BJ (cell line): ENCODE measurements at regions not wholly inside any gene's neighbourhood (a gene's known extent, or its start where the extent isn't known, plus 50 kb on each side); places are given as distances from the start of the nearest gene placed in this dataset.

Experiments
- CTCF ChIA-PET: fragments of 350-600 bp; formaldehyde crosslinking; extraction: SDS; loops from one replicate; lab custom pipeline; 2021; ENCODE audit warnings: antibody characterized with exemption, inconsistent platforms; lab: Yijun Ruan, JAX
- POLR2A ChIA-PET: fragments of 300-600 bp; sonication (Branson Sonifier 250); formaldehyde crosslinking; extraction: SDS; loops from one replicate; lab custom pipeline; 2021; ENCODE audit warnings: antibody characterized with exemption; lab: Charles Lee
- DNase-seq: peaks from one replicate; pipeline ENCODE4 v3.0.0-alpha.2; 2011; ENCODE audit warnings: low read depth
- H3K27me3 ChIP-seq: 2 replicates; pipeline ENCODE4 v1.6.0; 2011; ENCODE audit warnings: low read length; ENCODE audit not compliant: control insufficient read depth, insufficient read depth
- H3K36me3 ChIP-seq: 2 replicates; pipeline ENCODE4 v1.5.1; 2011; ENCODE audit warnings: low read length; ENCODE audit not compliant: control insufficient read depth, insufficient read depth
- H3K4me3 ChIP-seq: 2 replicates; pipeline ENCODE4 v1.5.1; 2011; ENCODE audit warnings: low read depth, mild to moderate bottlenecking, control low read depth, low read length
- CTCF ChIP-seq: IDR thresholded peaks from 2 replicates; pipeline ENCODE4 v1.5.1; 2011; ENCODE audit warnings: low read depth, mild to moderate bottlenecking, control low read depth, inconsistent platforms, low read length, moderate library complexity; ENCODE audit not compliant: insufficient read depth

GRCh38 chr1:193476748-193477147, 290.3 kb upstream of the B3GALT2 start:
- Histone ChIP-seq H3K4me3 (no peak overlapping the region), H3K36me3 (no peaks in the 10 kb centered on the region), H3K27me3 (no peaks in the 10 kb centered on the region)
- no peak for TF ChIP-seq CTCF
- ChIA-PET CTCF (no interaction called here), POLR2A (no interaction called here)
- no peak for DNase-seq

- ChIA-PET POLR2A (no interaction called here), CTCF (interaction anchor here (1.4 kb wide), 1 partner anchor 12 kb away, joined by 4 read pairs; no protein-coding TSS in a partner anchor)
- no peak for TF ChIP-seq CTCF
- Histone ChIP-seq H3K36me3 (no peaks in the 10 kb centered on the region), H3K4me3 (no peak overlapping the region), H3K27me3 (no peaks in the 10 kb centered on the region)
- DNase-seq = no peak
Observed at GRCh38 chr1:193473932-193474331, 287.5 kb upstream of the B3GALT2 start.

GRCh38 chr1:193472838-193473398, 286.5 kb upstream of the B3GALT2 start:
- ChIA-PET CTCF (no interaction called here), POLR2A (no interaction called here)
- H3K27me3 ChIP-seq = no peaks in the 10 kb centered on the region
- no peak for DNase-seq
- TF ChIP-seq CTCF = no peak
- no peaks in the 10 kb centered on the region for H3K36me3 ChIP-seq
- H3K4me3 ChIP-seq = no peak overlapping the region

- POLR2A ChIA-PET = no interaction called here
Observed at GRCh38 chr1:193472430-193472829, 286.0 kb upstream of the B3GALT2 start.

GRCh38 chr1:193471981-193472380, 285.6 kb upstream of the B3GALT2 start:
- CTCF ChIA-PET = no interaction called here
- no peak for TF ChIP-seq CTCF
- DNase-seq = no peak
- H3K4me3 ChIP-seq = no peak overlapping the region
- no peaks in the 10 kb centered on the region for H3K27me3 ChIP-seq
- POLR2A ChIA-PET = interaction anchor here (0.5 kb wide), 1 partner anchor 780 kb away, joined by 4 read pairs; no protein-coding TSS in a partner anchor
- H3K36me3 ChIP-seq = no peaks in the 10 kb centered on the region

More at GRCh38 chr1:193472430-193472829, 286.0 kb upstream of the B3GALT2 start:
- TF ChIP-seq CTCF = no peak
- CTCF ChIA-PET = no interaction called here
- DNase-seq = no peak
- no peaks in the 10 kb centered on the region for H3K27me3 ChIP-seq
- no peaks in the 10 kb centered on the region for H3K36me3 ChIP-seq
- no peak overlapping the region for H3K4me3 ChIP-seq
